ENCODE measurements at regions not wholly inside any gene's neighbourhood (a gene's known extent, or its start where the extent isn't known, plus 50 kb on each side); places are given as distances from the start of the nearest gene placed in this dataset.

DNA sequence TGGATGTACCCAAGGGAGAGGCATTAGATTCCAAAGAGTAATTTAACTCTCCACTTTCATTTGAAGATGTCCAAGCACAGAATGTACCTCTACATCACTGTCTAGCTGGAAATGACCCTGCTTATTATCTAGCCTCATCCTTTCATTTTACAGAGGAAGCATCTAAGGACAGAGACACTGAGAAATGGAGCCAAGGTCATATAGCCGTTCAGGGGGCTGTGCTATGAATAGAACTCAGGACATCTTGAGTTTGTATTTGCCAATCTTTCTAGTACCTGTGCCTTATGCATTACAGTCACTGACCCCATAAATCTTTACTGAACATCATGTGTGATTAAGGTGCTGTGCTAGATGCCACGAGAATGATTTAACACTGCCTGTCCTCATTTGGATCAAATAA is 138.2 kb upstream of the SPTLC3 start:
- Histone ChIP-seq H3K4me3 (ENCODE audit: low read length) (no peak overlapping the region), H3K27me3 (ENCODE audit: control insufficient read depth, low read length) (no peaks in the 10 kb centered on the region), H3K27ac (ENCODE audit: low read depth, low read length) (no peak overlapping the region), H3K4me1 (ENCODE audit: control insufficient read depth, low read length) (no peaks in the 10 kb centered on the region), H3F3A (ENCODE audit: control insufficient read depth, insufficient read depth) (no peaks in the 10 kb centered on the region), H3K9me2 (replicated peaks; ENCODE audit: control insufficient read depth, low read length) (no peaks in the 10 kb centered on the region), H4K20me1 (ENCODE audit: control insufficient read depth, insufficient read depth, low read depth, low read length) (no peaks in the 10 kb centered on the region), H3K9me3 (ENCODE audit: control insufficient read depth, insufficient read depth, low read length) (no peaks in the 10 kb centered on the region; the same call in 1 of the 2 replicates), H3K36me3 (ENCODE audit: control insufficient read depth, low read length) (no peaks in the 10 kb centered on the region), H3K79me2 (ENCODE audit: control insufficient read depth, low read length) (no peaks in the 10 kb centered on the region), H3K4me2 (ENCODE audit: low read length) (no peak overlapping the region)
- no peak for TF ChIP-seq EZH2phosphoT487 (IDR thresholded peaks at IDR 0.05; ENCODE audit: borderline replicate concordance, low read length)
- TF ChIP-seq, protein P1, sequence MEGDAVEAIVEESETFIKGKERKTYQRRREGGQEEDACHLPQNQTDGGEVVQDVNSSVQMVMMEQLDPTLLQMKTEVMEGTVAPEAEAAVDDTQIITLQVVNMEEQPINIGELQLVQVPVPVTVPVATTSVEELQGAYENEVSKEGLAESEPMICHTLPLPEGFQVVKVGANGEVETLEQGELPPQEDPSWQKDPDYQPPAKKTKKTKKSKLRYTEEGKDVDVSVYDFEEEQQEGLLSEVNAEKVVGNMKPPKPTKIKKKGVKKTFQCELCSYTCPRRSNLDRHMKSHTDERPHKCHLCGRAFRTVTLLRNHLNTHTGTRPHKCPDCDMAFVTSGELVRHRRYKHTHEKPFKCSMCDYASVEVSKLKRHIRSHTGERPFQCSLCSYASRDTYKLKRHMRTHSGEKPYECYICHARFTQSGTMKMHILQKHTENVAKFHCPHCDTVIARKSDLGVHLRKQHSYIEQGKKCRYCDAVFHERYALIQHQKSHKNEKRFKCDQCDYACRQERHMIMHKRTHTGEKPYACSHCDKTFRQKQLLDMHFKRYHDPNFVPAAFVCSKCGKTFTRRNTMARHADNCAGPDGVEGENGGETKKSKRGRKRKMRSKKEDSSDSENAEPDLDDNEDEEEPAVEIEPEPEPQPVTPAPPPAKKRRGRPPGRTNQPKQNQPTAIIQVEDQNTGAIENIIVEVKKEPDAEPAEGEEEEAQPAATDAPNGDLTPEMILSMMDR (IDR thresholded peaks at IDR 0.05; ENCODE audit: low read depth, low read length, poor library complexity, severe bottlenecking) = no peak

DNA sequence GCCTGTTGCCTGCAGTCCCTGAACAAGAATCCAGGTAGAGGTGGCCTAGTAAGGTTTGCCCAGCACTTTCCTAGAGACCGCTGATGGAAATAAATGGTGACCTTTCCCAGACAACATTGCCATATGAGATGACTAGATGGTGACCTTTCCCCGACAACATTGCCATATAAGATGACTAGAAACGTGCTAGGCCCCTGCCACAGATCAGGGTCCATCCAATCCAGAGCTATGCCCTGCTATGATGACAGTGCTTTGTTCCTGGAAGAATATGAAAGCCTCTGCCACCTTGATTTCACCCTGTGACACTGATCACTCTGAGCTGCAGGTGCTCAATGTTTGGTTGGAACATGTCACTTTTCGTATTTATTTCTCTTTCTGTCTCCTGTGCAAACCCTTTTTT is 133.8 kb upstream of the SPTLC3 start:
- no peaks in the 10 kb centered on the region for H3F3A ChIP-seq (ENCODE audit: control insufficient read depth, insufficient read depth)
- no peaks in the 10 kb centered on the region for H3K79me2 ChIP-seq (ENCODE audit: control insufficient read depth, low read length)
- H3K4me3 ChIP-seq (ENCODE audit: low read length) = no peak overlapping the region
- no peak for TF ChIP-seq EZH2phosphoT487 (IDR thresholded peaks at IDR 0.05; ENCODE audit: borderline replicate concordance, low read length)
- TF ChIP-seq, protein P1 (IDR thresholded peaks at IDR 0.05; ENCODE audit: low read depth, low read length, poor library complexity, severe bottlenecking) = no peak
- H3K9me3 ChIP-seq (ENCODE audit: control insufficient read depth, insufficient read depth, low read length) = no peaks in the 10 kb centered on the region
- no peaks in the 10 kb centered on the region for H3K4me1 ChIP-seq (ENCODE audit: control insufficient read depth, low read length)
- no peaks in the 10 kb centered on the region for H3K27me3 ChIP-seq (ENCODE audit: control insufficient read depth, low read length)
- H3K27ac ChIP-seq (ENCODE audit: low read depth, low read length) = no peak overlapping the region
- no peak overlapping the region for H3K4me2 ChIP-seq (ENCODE audit: low read length)
- H4K20me1 ChIP-seq (ENCODE audit: control insufficient read depth, insufficient read depth, low read depth, low read length) = no peaks in the 10 kb centered on the region
- no peaks in the 10 kb centered on the region for H3K36me3 ChIP-seq (ENCODE audit: control insufficient read depth, low read length)
- no peaks in the 10 kb centered on the region for H3K9me2 ChIP-seq (replicated peaks; ENCODE audit: control insufficient read depth, low read length)

DNA sequence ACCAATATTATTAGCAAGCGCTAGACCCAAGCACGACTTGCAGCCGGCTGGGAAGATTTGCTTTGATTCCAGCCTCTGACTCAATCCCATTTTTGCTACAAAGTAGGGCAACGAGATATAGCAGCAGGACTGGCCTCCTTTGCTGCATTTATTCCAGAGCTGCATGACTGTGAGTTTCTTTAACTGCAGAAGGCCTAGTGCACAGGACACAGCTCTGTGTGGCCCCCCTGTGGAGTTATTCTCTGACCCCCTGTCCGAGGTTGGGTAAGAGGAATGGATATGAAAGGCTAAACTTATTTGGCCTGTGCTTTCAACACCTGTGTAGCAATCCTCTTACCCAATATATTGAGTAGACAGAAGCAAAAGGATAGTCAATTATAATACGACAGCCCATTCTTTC is 133.3 kb upstream of the SPTLC3 start:
- Histone ChIP-seq H3K4me3 (ENCODE audit: low read length) (no peak overlapping the region), H4K20me1 (ENCODE audit: control insufficient read depth, insufficient read depth, low read depth, low read length) (no peaks in the 10 kb centered on the region), H3K27me3 (ENCODE audit: control insufficient read depth, low read length) (no peaks in the 10 kb centered on the region), H3K27ac (ENCODE audit: low read depth, low read length) (no peak overlapping the region), H3K4me2 (ENCODE audit: low read length) (no peak overlapping the region), H3K36me3 (ENCODE audit: control insufficient read depth, low read length) (no peaks in the 10 kb centered on the region), H3K4me1 (ENCODE audit: control insufficient read depth, low read length) (no peaks in the 10 kb centered on the region), H3K9me2 (replicated peaks; ENCODE audit: control insufficient read depth, low read length) (no peaks in the 10 kb centered on the region), H3K9me3 (ENCODE audit: control insufficient read depth, insufficient read depth, low read length) (no peaks in the 10 kb centered on the region), H3F3A (ENCODE audit: control insufficient read depth, insufficient read depth) (no peaks in the 10 kb centered on the region), H3K79me2 (ENCODE audit: control insufficient read depth, low read length) (no peaks in the 10 kb centered on the region)
- TF ChIP-seq EZH2phosphoT487 (IDR thresholded peaks at IDR 0.05; ENCODE audit: borderline replicate concordance, low read length) = no peak
- TF ChIP-seq, protein P1 (IDR thresholded peaks at IDR 0.05; ENCODE audit: low read depth, low read length, poor library complexity, severe bottlenecking) = no peak

Data from DOHH2 (cell line).